ENCODE measurements at regions not wholly inside any gene's neighbourhood (a gene's known extent, or its start where the extent isn't known, plus 50 kb on each side); places are given as distances from the start of the nearest gene placed in this dataset.
"Not testable (repeated sequence)": the region's sequence is repeated elsewhere in the genome, so short reads cannot be mapped to it uniquely, and the experiment has no call there.

DNA sequence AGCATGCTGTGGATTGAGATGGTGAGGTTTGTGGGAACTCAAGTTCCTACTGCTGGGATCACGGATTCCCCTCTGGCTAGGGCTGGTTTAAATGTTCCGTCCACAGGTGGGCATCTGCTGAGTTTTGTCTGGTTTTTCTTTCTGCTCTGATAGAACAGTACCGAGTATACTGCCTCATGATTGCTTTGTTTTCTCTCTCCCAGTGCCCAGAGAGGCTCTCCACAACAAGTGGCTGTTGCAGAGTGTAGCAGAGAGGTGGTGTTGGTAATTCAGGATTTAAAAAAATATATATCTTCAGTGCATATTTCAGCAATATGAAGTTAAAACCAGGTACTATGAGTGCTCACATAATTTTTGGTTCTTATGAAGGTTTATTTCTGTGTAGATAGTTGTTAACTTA lies 213.7 kb downstream of the TEX13C start:
- H3K4me3 ChIP-seq = no peak overlapping the region
- DNase-seq (ENCODE audit: low spot score) = no peak
- no peak overlapping the region for H3K27ac ChIP-seq
- TF ChIP-seq, protein P1, sequence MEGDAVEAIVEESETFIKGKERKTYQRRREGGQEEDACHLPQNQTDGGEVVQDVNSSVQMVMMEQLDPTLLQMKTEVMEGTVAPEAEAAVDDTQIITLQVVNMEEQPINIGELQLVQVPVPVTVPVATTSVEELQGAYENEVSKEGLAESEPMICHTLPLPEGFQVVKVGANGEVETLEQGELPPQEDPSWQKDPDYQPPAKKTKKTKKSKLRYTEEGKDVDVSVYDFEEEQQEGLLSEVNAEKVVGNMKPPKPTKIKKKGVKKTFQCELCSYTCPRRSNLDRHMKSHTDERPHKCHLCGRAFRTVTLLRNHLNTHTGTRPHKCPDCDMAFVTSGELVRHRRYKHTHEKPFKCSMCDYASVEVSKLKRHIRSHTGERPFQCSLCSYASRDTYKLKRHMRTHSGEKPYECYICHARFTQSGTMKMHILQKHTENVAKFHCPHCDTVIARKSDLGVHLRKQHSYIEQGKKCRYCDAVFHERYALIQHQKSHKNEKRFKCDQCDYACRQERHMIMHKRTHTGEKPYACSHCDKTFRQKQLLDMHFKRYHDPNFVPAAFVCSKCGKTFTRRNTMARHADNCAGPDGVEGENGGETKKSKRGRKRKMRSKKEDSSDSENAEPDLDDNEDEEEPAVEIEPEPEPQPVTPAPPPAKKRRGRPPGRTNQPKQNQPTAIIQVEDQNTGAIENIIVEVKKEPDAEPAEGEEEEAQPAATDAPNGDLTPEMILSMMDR (IDR thresholded peaks at IDR 0.05) = no peak

DNA sequence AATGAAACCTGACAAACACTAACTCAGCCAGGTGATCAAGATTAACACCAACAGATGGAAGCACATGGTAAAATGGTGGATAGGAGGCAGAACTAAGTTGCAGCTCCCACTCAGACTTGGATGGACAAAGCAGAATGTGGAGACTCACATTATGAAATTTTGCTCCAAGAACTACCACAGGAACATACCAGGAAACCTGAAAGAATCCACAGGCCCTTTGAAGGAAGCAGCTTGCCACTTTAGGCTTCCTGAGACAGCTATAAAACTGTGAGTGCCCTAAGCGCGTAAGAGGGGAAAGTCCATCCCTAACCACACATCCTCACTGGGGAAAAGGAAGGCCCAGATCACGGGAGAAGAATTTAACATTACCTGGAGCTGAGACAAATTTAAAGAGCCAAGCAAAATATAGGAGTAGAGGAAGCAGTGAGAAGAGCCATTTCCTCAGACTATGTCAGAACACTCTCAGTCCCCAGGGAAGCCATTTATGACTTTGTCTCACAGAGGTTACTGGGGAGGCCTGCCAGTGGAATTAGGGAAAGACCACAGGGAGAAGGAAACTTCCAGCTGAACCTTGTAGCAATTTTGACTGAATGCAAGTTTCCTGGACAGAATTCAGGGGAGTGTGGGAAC lies 224.5 kb downstream of the TEX13C start:
- TF ChIP-seq, protein P1 (IDR thresholded peaks at IDR 0.05) = no peak
- no peak for DNase-seq (ENCODE audit: low spot score)
- H3K4me3 ChIP-seq = no peak overlapping the region
- no peak overlapping the region for H3K27ac ChIP-seq

DNA sequence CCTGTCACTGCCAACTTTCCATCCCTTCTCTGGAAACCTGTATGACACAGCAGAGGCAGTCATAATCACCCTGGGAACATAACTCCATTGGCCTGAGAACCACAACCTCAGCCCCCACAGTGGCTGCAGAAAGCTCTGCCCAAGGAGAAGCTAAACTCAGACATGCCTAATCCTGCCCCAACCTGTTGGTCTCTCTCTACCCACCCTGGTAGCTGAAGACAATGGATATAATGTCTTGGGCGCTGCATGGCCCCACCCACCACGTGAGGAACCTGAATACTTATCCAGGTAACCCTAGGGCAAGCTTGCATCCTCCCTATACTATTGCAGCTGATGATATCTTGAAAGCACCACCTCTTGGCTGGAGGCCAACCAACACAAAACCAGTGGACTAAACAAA lies 225.2 kb downstream of the TEX13C start:
- TF ChIP-seq, protein P1 (IDR thresholded peaks at IDR 0.05) = no peak
- no peak overlapping the region for H3K4me3 ChIP-seq
- no peak overlapping the region for H3K27ac ChIP-seq
- no peak for DNase-seq (ENCODE audit: low spot score)

DNA sequence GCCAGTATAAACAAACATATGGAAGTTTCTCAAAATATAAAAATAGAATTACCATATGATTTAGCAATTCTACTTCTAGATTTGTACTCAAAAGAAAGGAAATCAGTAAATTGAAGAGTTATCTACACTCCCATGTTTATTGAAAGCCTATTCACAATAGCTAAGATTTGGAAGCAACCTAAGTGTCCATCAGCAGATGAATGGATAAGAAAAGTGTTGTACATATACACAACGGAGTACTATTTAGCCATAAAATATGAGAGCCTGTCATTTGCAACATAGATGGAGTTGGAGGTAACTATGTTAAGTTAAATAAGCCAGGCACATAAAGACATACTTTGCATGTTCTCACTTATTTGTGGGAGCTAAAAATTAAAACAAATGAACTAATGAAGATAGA lies 257.8 kb downstream of the TEX13C start:
- Histone ChIP-seq H3K27ac (no peak overlapping the region), H3K4me3 (no peak overlapping the region)
- TF ChIP-seq, protein P1 (IDR thresholded peaks at IDR 0.05) = no peak
- DNase-seq (ENCODE audit: low spot score) = no peak

DNA sequence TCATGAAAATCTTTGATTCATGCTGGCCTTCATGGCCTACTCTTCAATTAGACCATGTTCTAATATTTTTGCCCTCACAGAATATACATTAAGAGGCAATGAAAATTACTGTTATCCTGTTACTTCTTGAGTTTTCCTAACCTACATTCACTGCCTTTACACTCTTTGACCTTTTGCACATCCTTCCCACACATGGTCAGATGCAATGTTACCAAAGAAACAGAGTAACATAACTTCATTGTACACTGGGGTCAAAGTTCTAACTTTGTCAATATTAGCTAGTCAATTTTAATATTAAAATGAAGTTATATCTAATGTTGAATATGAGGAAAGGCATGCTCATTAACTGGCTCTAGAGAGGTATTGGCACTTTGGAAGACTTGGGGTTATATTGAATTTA lies 284.8 kb downstream of the TEX13C start:
- no peak for DNase-seq (ENCODE audit: low spot score)
- Histone ChIP-seq H3K4me3 (no peak overlapping the region), H3K27ac (no peak overlapping the region)
- TF ChIP-seq, protein P1 (IDR thresholded peaks at IDR 0.05) = no peak

DNA sequence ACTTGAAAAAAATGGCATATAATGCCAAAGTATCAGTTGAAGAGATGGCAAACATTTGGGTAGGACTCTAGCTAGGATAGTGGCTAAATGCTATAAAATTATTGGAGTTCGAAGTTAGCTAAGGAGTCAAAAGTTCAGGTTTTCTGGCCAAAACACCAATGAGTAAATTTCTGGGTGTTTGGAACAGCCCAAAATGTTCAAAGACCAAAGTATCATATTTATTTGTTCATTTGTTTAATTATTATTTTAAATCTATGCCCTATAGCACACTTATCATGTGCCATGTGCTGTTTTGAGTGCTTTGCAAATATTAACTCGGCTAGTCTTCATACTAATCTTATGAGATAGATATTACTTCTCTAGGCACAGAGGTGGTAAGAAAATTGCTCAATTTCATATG lies 285.5 kb downstream of the TEX13C start:
- DNase-seq (ENCODE audit: low spot score) = no peak
- TF ChIP-seq, protein P1 (IDR thresholded peaks at IDR 0.05) = no peak
- Histone ChIP-seq H3K4me3 (no peak overlapping the region), H3K27ac (no peak overlapping the region)

DNA sequence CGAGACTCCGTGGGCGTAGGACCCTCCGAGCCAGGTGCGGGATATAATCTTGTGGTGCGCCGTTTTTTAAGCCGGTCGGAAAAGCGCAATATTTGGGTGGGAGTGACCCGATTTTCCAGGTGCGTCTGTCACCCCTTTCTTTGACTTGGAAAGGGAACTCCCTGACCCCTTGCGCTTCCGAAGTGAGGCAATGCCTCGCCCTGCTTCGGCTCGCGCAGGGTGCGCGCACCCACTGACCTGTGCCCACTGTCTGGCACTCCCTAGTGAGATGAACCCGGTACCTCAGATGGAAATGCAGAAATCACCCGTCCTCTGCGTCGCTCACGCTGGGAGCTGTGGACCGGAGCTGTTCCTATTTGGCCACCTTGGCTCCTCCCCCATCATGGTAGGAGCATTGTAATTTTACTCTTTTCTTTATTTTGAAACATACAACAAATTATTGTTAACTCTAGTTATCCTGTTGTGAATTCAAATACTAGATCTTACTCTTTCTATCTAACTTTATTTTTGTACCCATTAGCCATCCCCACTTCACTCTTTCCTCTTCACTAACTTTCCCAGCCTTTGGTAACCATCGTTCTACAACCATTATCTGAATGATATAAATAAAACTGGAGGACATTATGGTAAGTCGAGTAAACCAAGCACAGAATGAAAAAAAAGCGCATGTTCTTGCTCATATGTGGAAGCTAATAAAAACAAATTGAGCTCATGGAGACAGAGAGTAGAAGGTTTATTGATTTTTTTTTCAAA lies 295.1 kb downstream of the TEX13C start:
- DNase-seq (ENCODE audit: low spot score); H3K4me3 ChIP-seq; H3K27ac ChIP-seq: not testable (repeated sequence)

All from coronary artery (tissue), 2 donors.